ENCODE measurements at regions not wholly inside any gene's neighbourhood (a gene's known extent, or its start where the extent isn't known, plus 50 kb on each side); places are given as distances from the start of the nearest gene placed in this dataset.

GRCh38 chr16:47972246-47972985 lies 183.4 kb downstream of the ABCC12 start:
- TF ChIP-seq CTCF (conservative IDR thresholded peaks at IDR 0.05; ENCODE audit: low read length): no peak
- TF ChIP-seq EZH2phosphoT487 (IDR thresholded peaks at IDR 0.05; ENCODE audit: borderline replicate concordance): no peak

All from Loucy (cell line).